ENCODE measurements at regions not wholly inside any gene's neighbourhood (a gene's known extent, or its start where the extent isn't known, plus 50 kb on each side); places are given as distances from the start of the nearest gene placed in this dataset.
"Not testable (repeated sequence)": the region's sequence is repeated elsewhere in the genome, so short reads cannot be mapped to it uniquely, and the experiment has no call there.

DNA sequence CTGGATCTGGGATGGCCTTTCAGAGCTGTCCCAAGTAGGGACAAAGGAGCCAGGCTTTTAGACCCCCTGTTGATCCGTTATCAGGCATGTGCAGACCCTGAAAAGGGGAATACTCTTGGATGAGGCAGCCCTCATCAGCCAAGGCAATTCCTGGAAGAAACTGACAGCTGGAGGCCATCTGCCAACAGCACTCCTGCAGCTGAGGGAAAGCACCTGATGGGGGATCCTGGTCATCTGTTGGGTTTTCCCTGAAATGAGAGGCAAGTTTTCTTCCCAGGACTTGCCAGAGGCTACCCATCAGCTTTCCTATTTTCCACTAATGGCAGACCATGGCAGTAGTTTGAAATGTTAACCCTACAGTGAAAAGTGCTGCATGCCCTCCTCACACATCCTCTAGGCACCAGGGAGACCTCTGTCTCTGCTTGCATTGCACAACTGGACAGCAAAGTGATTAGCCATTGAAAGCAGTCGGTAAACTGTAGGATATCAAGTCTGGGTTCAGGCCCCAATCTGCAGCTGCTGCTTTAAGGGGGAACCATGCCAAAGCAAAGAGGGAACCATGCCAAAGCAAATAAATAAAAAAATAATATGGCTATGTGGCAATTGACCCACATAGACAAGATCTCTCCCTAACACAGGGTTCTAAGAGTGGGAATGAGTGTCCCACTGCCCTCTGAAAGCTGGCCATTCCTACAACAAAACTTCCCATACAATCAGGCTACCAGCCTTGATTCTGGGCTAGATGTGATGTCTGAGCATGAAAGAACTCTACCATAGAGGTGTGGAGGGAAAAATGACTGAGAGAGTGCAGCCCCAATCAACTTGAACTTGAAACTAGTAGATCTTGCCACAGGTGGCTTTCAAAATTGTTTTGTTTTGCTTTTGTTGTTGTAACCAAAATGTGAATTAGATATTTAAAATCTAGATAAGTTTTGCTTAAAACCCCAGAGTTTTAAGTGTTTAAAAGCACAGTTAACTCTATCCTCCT is 232.0 kb upstream of the STT3B start:
- Histone ChIP-seq H3K4me1 (ENCODE audit: control insufficient read depth in 1 of 2, insufficient read depth in 2 of 2, low read length in 2 of 2) (no peaks in the 10 kb centered on the region), H3K27me3 (ENCODE audit: low read depth, low read length) (no peaks in the 10 kb centered on the region), H3K36me3 (ENCODE audit: control insufficient read depth in 1 of 2, insufficient read depth in 2 of 2, low read length in 2 of 2) (no peaks in the 10 kb centered on the region), H3K4me3 (ENCODE audit: low read depth in 1 of 2, low read length in 2 of 2) (no peak overlapping the region), H3K27ac (ENCODE audit: low read length) (no peak overlapping the region), H3K9me3 (ENCODE audit: control insufficient read depth in 1 of 2, low read length in 2 of 2) (no peaks in the 10 kb centered on the region)

- H3K27me3 ChIP-seq (ENCODE audit: low read depth, low read length), result no peaks in the 10 kb centered on the region
- H3K27ac ChIP-seq (ENCODE audit: low read length), result no peak overlapping the region
- H3K4me3 ChIP-seq (ENCODE audit: low read depth in 1 of 2, low read length in 2 of 2), result no peak overlapping the region
- H3K4me1 ChIP-seq (ENCODE audit: control insufficient read depth in 1 of 2, insufficient read depth in 2 of 2, low read length in 2 of 2), result no peaks in the 10 kb centered on the region
- no peaks in the 10 kb centered on the region for H3K36me3 ChIP-seq (ENCODE audit: control insufficient read depth in 1 of 2, insufficient read depth in 2 of 2, low read length in 2 of 2)
- no peaks in the 10 kb centered on the region for H3K9me3 ChIP-seq (ENCODE audit: control insufficient read depth in 1 of 2, low read length in 2 of 2)
Measured at GRCh38 chr3:31302343-31302742, 230.4 kb upstream of the STT3B start.

GRCh38 chr3:31305340-31305739 is 227.4 kb upstream of the STT3B start:
- Histone ChIP-seq H3K36me3 (ENCODE audit: control insufficient read depth in 1 of 2, insufficient read depth in 2 of 2, low read length in 2 of 2) (no peaks in the 10 kb centered on the region), H3K9me3 (ENCODE audit: control insufficient read depth in 1 of 2, low read length in 2 of 2) (no peaks in the 10 kb centered on the region), H3K27me3 (ENCODE audit: low read depth, low read length) (no peaks in the 10 kb centered on the region), H3K4me3 (ENCODE audit: low read depth in 1 of 2, low read length in 2 of 2) (no peak overlapping the region), H3K27ac (ENCODE audit: low read length) (no peak overlapping the region), H3K4me1 (ENCODE audit: control insufficient read depth in 1 of 2, insufficient read depth in 2 of 2, low read length in 2 of 2) (no peaks in the 10 kb centered on the region)

DNA sequence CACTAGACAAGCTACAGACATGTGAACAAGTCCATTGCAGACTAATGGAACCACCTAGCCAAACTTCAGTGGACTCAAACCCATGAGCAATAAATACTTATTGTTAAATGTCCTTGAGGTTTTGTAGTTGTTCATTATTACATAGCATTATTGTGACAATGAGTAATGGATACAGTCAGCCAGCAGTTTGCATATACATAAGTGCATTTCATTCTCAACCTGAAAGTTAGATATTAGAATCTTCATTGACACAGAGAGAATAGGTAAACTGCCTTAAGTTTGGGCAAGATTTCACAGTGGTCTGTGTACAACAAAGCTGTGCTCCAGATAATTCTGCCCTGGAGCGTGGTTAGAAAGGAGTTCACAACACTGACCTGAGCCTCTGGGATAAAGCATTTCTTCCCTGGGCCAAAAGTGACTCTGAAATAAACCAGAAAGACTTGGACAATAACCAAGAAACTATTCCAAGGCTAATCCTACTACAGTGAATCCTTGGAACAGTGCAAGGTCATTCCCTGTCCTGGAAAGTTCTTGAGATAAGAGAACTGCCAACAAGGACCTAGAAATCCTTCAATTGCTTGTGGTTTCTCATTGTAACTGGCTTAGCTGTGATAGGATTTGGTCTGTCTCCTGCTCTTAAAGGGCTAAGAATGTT is 225.5 kb upstream of the STT3B start:
- no peaks in the 10 kb centered on the region for H3K36me3 ChIP-seq (ENCODE audit: control insufficient read depth in 1 of 2, insufficient read depth in 2 of 2, low read length in 2 of 2)
- H3K27ac ChIP-seq (ENCODE audit: low read length), result no peak overlapping the region
- H3K4me1 ChIP-seq (ENCODE audit: control insufficient read depth in 1 of 2, insufficient read depth in 2 of 2, low read length in 2 of 2), result no peaks in the 10 kb centered on the region
- H3K4me3 ChIP-seq (ENCODE audit: low read depth in 1 of 2, low read length in 2 of 2), result no peak overlapping the region
- H3K27me3 ChIP-seq (ENCODE audit: low read depth, low read length), result no peaks in the 10 kb centered on the region
- H3K9me3 ChIP-seq (ENCODE audit: control insufficient read depth in 1 of 2, low read length in 2 of 2), result no peaks in the 10 kb centered on the region

- Histone ChIP-seq H3K9me3 (ENCODE audit: control insufficient read depth in 1 of 2, low read length in 2 of 2) (no peaks in the 10 kb centered on the region), H3K4me1 (ENCODE audit: control insufficient read depth in 1 of 2, insufficient read depth in 2 of 2, low read length in 2 of 2) (no peaks in the 10 kb centered on the region), H3K4me3 (ENCODE audit: low read depth in 1 of 2, low read length in 2 of 2) (no peak overlapping the region), H3K36me3 (ENCODE audit: control insufficient read depth in 1 of 2, insufficient read depth in 2 of 2, low read length in 2 of 2) (no peaks in the 10 kb centered on the region), H3K27ac (ENCODE audit: low read length) (no peak overlapping the region), H3K27me3 (ENCODE audit: low read depth, low read length) (no peaks in the 10 kb centered on the region)
Measured at GRCh38 chr3:31311559-31311958, 221.2 kb upstream of the STT3B start.

DNA sequence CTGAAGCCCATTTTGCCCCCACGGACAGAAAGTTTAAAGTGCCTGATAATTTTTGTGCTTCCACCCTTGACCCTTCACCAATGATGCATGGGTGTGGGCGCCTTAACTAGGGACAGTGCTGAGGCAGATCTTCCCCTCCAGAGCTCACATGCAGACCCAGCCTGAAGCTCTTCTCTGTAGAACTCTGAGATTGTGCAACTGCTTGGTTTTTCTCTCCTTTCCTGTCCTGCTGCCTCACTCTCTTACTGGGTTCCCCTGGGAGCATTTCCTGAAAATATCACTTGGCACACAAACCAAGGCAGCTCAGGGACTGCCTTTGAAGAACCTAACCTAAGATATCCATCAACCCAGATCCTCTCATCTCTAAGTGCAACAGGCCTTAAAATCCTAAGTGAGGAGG is 220.3 kb upstream of the STT3B start:
- Histone ChIP-seq H3K9me3 (ENCODE audit: control insufficient read depth in 1 of 2, low read length in 2 of 2) (no peaks in the 10 kb centered on the region), H3K4me1 (ENCODE audit: control insufficient read depth in 1 of 2, insufficient read depth in 2 of 2, low read length in 2 of 2) (no peaks in the 10 kb centered on the region), H3K27ac (ENCODE audit: low read length) (no peak overlapping the region), H3K27me3 (ENCODE audit: low read depth, low read length) (no peaks in the 10 kb centered on the region), H3K36me3 (ENCODE audit: control insufficient read depth in 1 of 2, insufficient read depth in 2 of 2, low read length in 2 of 2) (no peaks in the 10 kb centered on the region), H3K4me3 (ENCODE audit: low read depth in 1 of 2, low read length in 2 of 2) (no peak overlapping the region)

GRCh38 chr3:31314258-31314657 is 218.5 kb upstream of the STT3B start:
- no peak overlapping the region for H3K27ac ChIP-seq (ENCODE audit: low read length)
- H3K27me3 ChIP-seq (ENCODE audit: low read depth, low read length), result no peaks in the 10 kb centered on the region
- H3K4me1 ChIP-seq (ENCODE audit: control insufficient read depth in 1 of 2, insufficient read depth in 2 of 2, low read length in 2 of 2), result no peaks in the 10 kb centered on the region
- H3K9me3 ChIP-seq (ENCODE audit: control insufficient read depth in 1 of 2, low read length in 2 of 2), result no peaks in the 10 kb centered on the region
- H3K4me3 ChIP-seq (ENCODE audit: low read depth in 1 of 2, low read length in 2 of 2), result no peak overlapping the region
- no peaks in the 10 kb centered on the region for H3K36me3 ChIP-seq (ENCODE audit: control insufficient read depth in 1 of 2, insufficient read depth in 2 of 2, low read length in 2 of 2)

- no peak overlapping the region for H3K4me3 ChIP-seq (ENCODE audit: low read depth in 1 of 2, low read length in 2 of 2)
- no peaks in the 10 kb centered on the region for H3K36me3 ChIP-seq (ENCODE audit: control insufficient read depth in 1 of 2, insufficient read depth in 2 of 2, low read length in 2 of 2)
- no peak overlapping the region for H3K27ac ChIP-seq (ENCODE audit: low read length)
Measured at GRCh38 chr3:31319332-31319731, 213.4 kb upstream of the STT3B start.

DNA sequence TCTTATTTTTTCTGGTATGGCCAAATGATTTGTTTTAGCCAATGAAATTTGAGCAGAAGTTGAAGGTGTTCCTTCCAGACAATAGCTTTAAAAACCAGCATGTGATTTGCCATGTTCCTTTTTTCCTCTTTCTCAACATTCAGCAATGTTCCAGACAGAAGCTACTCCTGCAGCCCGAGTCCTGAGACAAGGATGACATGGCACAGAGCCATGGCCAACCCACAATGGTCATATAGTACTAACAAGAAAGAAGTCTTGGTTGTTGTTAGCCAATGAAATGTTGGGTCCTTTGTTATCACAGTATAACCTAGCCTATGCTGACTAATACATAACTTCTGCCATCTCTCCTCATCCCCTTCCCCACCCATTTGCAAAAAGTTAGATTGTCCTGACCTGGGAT is 211.1 kb upstream of the STT3B start:
- Histone ChIP-seq H3K4me3 (ENCODE audit: low read depth in 1 of 2, low read length in 2 of 2) (no peak overlapping the region), H3K27ac (ENCODE audit: low read length) (no peak overlapping the region), H3K4me1 (ENCODE audit: control insufficient read depth in 1 of 2, insufficient read depth in 2 of 2, low read length in 2 of 2) (no peaks in the 10 kb centered on the region), H3K27me3 (ENCODE audit: low read depth, low read length) (no peaks in the 10 kb centered on the region), H3K36me3 (ENCODE audit: control insufficient read depth in 1 of 2, insufficient read depth in 2 of 2, low read length in 2 of 2) (no peaks in the 10 kb centered on the region), H3K9me3 (ENCODE audit: control insufficient read depth in 1 of 2, low read length in 2 of 2) (no peaks in the 10 kb centered on the region)

More at GRCh38 chr3:31319332-31319731, 213.4 kb upstream of the STT3B start:
- Histone ChIP-seq H3K27me3 (ENCODE audit: low read depth, low read length) (no peaks in the 10 kb centered on the region), H3K4me1 (ENCODE audit: control insufficient read depth in 1 of 2, insufficient read depth in 2 of 2, low read length in 2 of 2) (no peaks in the 10 kb centered on the region), H3K9me3 (ENCODE audit: control insufficient read depth in 1 of 2, low read length in 2 of 2) (no peaks in the 10 kb centered on the region)

DNA sequence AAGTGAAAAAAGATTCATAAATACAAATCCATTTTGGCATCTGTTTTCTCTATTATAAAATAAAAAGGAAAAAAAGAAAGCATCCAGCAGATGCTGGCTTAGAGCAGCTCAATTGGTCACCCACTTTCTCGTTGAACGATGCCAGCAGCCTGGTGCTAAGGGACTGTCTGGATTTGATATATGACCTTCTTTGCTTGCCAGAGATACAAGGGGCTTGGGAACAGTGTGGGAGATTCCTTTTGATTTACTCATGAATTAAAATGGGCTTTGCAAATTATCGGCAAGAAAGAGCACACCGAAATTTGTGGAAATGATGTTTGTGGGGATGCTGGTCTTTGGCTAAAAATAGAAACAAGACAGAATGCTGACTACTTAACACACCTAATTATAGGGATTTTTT is 210.3 kb upstream of the STT3B start:
- Histone ChIP-seq H3K4me1 (ENCODE audit: control insufficient read depth in 1 of 2, insufficient read depth in 2 of 2, low read length in 2 of 2) (no peaks in the 10 kb centered on the region), H3K4me3 (ENCODE audit: low read depth in 1 of 2, low read length in 2 of 2) (no peak overlapping the region), H3K36me3 (ENCODE audit: control insufficient read depth in 1 of 2, insufficient read depth in 2 of 2, low read length in 2 of 2) (no peaks in the 10 kb centered on the region), H3K27ac (ENCODE audit: low read length) (no peak overlapping the region), H3K27me3 (ENCODE audit: low read depth, low read length) (no peaks in the 10 kb centered on the region), H3K9me3 (ENCODE audit: control insufficient read depth in 1 of 2, low read length in 2 of 2) (peaks cover 0 to 5% of the 10 kb centered on the region in 2 donors)

DNA sequence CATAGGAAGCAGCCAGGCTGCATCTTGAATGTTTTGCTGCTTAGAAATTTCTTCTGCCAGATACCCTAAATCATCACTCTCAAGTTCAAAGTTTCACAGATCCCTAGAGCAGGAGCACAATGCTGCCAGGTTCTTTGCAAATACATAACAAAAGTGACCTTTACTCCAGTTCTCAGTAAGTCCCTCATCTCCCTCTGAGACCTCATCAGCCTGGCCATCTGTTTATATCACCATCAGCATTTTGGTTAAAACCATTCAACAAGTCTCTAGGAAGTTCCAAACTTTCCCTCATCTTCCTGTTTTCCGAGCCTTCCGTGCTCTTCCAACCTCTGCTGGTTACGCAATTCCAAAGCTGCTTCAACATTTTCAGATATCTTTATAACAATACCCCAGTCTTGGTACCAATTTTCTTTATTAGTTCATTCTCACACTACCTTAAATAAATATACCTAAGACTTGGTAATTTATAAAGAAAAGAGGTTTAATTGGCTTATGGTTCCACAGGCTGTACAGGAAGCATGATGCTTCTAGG is 204.8 kb upstream of the STT3B start:
- not testable (repeated sequence) for H3K4me3 ChIP-seq (ENCODE audit: low read depth in 1 of 2, low read length in 2 of 2); H3K27me3 ChIP-seq (ENCODE audit: low read depth, low read length); H3K9me3 ChIP-seq (ENCODE audit: control insufficient read depth in 1 of 2, low read length in 2 of 2); H3K4me1 ChIP-seq (ENCODE audit: control insufficient read depth in 1 of 2, insufficient read depth in 2 of 2, low read length in 2 of 2); H3K27ac ChIP-seq (ENCODE audit: low read length); H3K36me3 ChIP-seq (ENCODE audit: control insufficient read depth in 1 of 2, insufficient read depth in 2 of 2, low read length in 2 of 2)

All from muscle layer of duodenum (tissue), 2 donors.